ENCODE measurements at regions not wholly inside any gene's neighbourhood (a gene's known extent, or its start where the extent isn't known, plus 50 kb on each side); places are given as distances from the start of the nearest gene placed in this dataset.

- ChIA-PET CTCF (no interaction called here), POLR2A (no interaction called here)
- FAIRE-seq (no peak), DNase-seq (ENCODE audit: low read depth, low spot score) (no peak)
- H3K27me3 ChIP-seq (ENCODE audit: control insufficient read depth in 2 of 2, insufficient read depth in 2 of 2, low read length in 2 of 2) = no peaks in the 10 kb centered on the region
- H3K36me3 ChIP-seq (ENCODE audit: control insufficient read depth in 2 of 2, extremely low read depth in 1 of 2, insufficient read depth in 2 of 2, low read length in 2 of 2) = no peaks in the 10 kb centered on the region
- no peaks in the 10 kb centered on the region for H3K79me2 ChIP-seq (ENCODE audit: control insufficient read depth, insufficient read depth, low read length)
- H3K9me3 ChIP-seq (replicated peaks; ENCODE audit: control insufficient read depth, insufficient read depth, low read length) = no peaks in the 10 kb centered on the region
- no peak overlapping the region for H3K4me3 ChIP-seq (replicated peaks in 1 of 3; ENCODE audit: insufficient read depth in 1 of 3, low read depth in 1 of 3, low read length in 3 of 3)
- dilution Hi-C loops (cut with MboI; ENCODE audit: extremely low pct_ligation_motif_present, low sequenced_read_pairs) = no loop called here
- no peaks in the 10 kb centered on the region for H3K9me1 ChIP-seq (replicated peaks; ENCODE audit: control insufficient read depth, extremely low read depth, insufficient read depth, low read length)
- H3K9ac ChIP-seq (replicated peaks; ENCODE audit: extremely low read depth, insufficient read depth, low read length) = no peak overlapping the region
- H3K27ac ChIP-seq (ENCODE audit: insufficient read depth, low read depth, low read length) = no peak overlapping the region
- H2AFZ ChIP-seq (ENCODE audit: low read depth, low read length) = no peak overlapping the region
- no peak overlapping the region for H3K4me2 ChIP-seq (ENCODE audit: insufficient read depth, low read length)
- TF ChIP-seq CTCF (IDR thresholded peaks at IDR 0.05; ENCODE audit: extremely low read depth in 1 of 2, insufficient read depth in 1 of 2, low read depth in 1 of 2, low read length in 2 of 2) = no peak
- TF ChIP-seq MAX (IDR thresholded peaks at IDR 0.05; ENCODE audit: insufficient read depth, insufficient read length) = no peak
- no peak for TF ChIP-seq MYC (IDR thresholded peaks at IDR 0.05; ENCODE audit: low read depth, low read length)
- no peak for TF ChIP-seq EZH2 (IDR thresholded peaks at IDR 0.05; ENCODE audit: borderline replicate concordance, low read depth, low read length, severe bottlenecking)
- TF ChIP-seq POLR2A (IDR thresholded peaks at IDR 0.05; ENCODE audit: low read depth, low read length) = no peak
- no peak for TF ChIP-seq JUN (IDR thresholded peaks at IDR 0.05; ENCODE audit: borderline replicate concordance, insufficient read depth, insufficient read length, low read depth)
- no peak for TF ChIP-seq GATA2 (IDR thresholded peaks at IDR 0.05; ENCODE audit: insufficient read depth, insufficient read length, low read depth, low read length)
- no peak for TF ChIP-seq POLR2AphosphoS5 (IDR thresholded peaks at IDR 0.05; ENCODE audit: insufficient read depth, low read depth, low read length)
- no peak for TF ChIP-seq FOS (IDR thresholded peaks at IDR 0.05; ENCODE audit: borderline replicate concordance, insufficient read depth, low read length)
- no peaks in the 10 kb centered on the region for H3K4me1 ChIP-seq (ENCODE audit: control insufficient read depth, extremely low read depth, insufficient read depth, low read length)
- intact Hi-C loops (cut with micrococcal nuclease) = no loop called here
- no peaks in the 10 kb centered on the region for H4K20me1 ChIP-seq (replicated peaks; ENCODE audit: control insufficient read depth, extremely low read depth, insufficient read depth, low read length)
- BruUV-seq (replicated peaks) = no TSS peak
Observed at GRCh38 chr11:127110542-127110941, 110.0 kb upstream of the KIRREL3 start.

All from endothelial cell of umbilical vein (primary cell).